ENCODE measurements at regions not wholly inside any gene's neighbourhood (a gene's known extent, or its start where the extent isn't known, plus 50 kb on each side); places are given as distances from the start of the nearest gene placed in this dataset.

GRCh38 chr3:161999846-162000245 is 503.2 kb downstream of the OTOL1 start:
- no peak for DNase-seq (ENCODE audit: low spot score)

- no peak for DNase-seq (ENCODE audit: low spot score)
Measured at GRCh38 chr3:162007722-162008121, 511.1 kb downstream of the OTOL1 start.

GRCh38 chr3:162012633-162013032 is 516.0 kb downstream of the OTOL1 start:
- DNase-seq (ENCODE audit: low spot score) = no peak

GRCh38 chr3:162014284-162014683 is 517.7 kb downstream of the OTOL1 start:
- DNase-seq (ENCODE audit: low spot score) = no peak

GRCh38 chr3:162015856-162016255 is 519.2 kb downstream of the OTOL1 start:
- no peak for DNase-seq (ENCODE audit: low spot score)

GRCh38 chr3:162019817-162020216 is 523.2 kb downstream of the OTOL1 start:
- no peak for DNase-seq (ENCODE audit: low spot score)

- DNase-seq (ENCODE audit: low spot score) = no peak
Measured at GRCh38 chr3:162021206-162021605, 524.6 kb downstream of the OTOL1 start.

- no peak for DNase-seq (ENCODE audit: low spot score)
Measured at GRCh38 chr3:162022911-162023310, 526.3 kb downstream of the OTOL1 start.

GRCh38 chr3:162029736-162030135 is 533.1 kb downstream of the OTOL1 start:
- DNase-seq (ENCODE audit: low spot score) = no peak

GRCh38 chr3:162034368-162034767 is 537.8 kb downstream of the OTOL1 start:
- DNase-seq (ENCODE audit: low spot score) = no peak

- no peak for DNase-seq (ENCODE audit: low spot score)
Measured at GRCh38 chr3:162041622-162042021, 545.0 kb downstream of the OTOL1 start.

- DNase-seq (ENCODE audit: low spot score) = no peak
Measured at GRCh38 chr3:162052636-162053035, 556.0 kb downstream of the OTOL1 start.

- no peak for DNase-seq (ENCODE audit: low spot score)
Measured at GRCh38 chr3:162072656-162073164, 576.1 kb downstream of the OTOL1 start.

- no peak for DNase-seq (ENCODE audit: low spot score)
Measured at GRCh38 chr3:162073422-162073975, 576.9 kb downstream of the OTOL1 start.

- DNase-seq (ENCODE audit: low spot score) = no peak
Measured at GRCh38 chr3:162077108-162077507, 580.5 kb downstream of the OTOL1 start.

GRCh38 chr3:162082516-162082915 is 585.9 kb downstream of the OTOL1 start:
- no peak for DNase-seq (ENCODE audit: low spot score)

- DNase-seq (ENCODE audit: low spot score) = no peak
Measured at GRCh38 chr3:162087361-162087760, 590.8 kb downstream of the OTOL1 start.

GRCh38 chr3:162092751-162093150 is 596.1 kb downstream of the OTOL1 start:
- no peak for DNase-seq (ENCODE audit: low spot score)

GRCh38 chr3:162094301-162094700 is 597.7 kb downstream of the OTOL1 start:
- no peak for DNase-seq (ENCODE audit: low spot score)

- DNase-seq (ENCODE audit: low spot score) = no peak
Measured at GRCh38 chr3:162096874-162097273, 600.3 kb downstream of the OTOL1 start.

- DNase-seq (ENCODE audit: low spot score) = no peak
Measured at GRCh38 chr3:162103808-162104207, 607.2 kb downstream of the OTOL1 start.

- DNase-seq (ENCODE audit: low spot score) = no peak
Measured at GRCh38 chr3:162111861-162112260, 615.3 kb downstream of the OTOL1 start.

GRCh38 chr3:162112719-162113118 is 616.1 kb downstream of the OTOL1 start:
- DNase-seq (ENCODE audit: low spot score) = no peak

GRCh38 chr3:162117961-162118360 is 621.4 kb downstream of the OTOL1 start:
- DNase-seq (ENCODE audit: low spot score) = no peak

Data from H4 (cell line).